Hepatocyte (in vitro differentiated cells): ENCODE measurements at regions not wholly inside any gene's neighbourhood (a gene's known extent, or its start where the extent isn't known, plus 50 kb on each side); places are given as distances from the start of the nearest gene placed in this dataset.

Experiments
- EZH2 ChIP-seq: fragments of 200-600 bp; sonication (generic); IDR thresholded peaks from 2 replicates; pipeline ENCODE4 v1.6.1; 2016; ENCODE audit warnings: antibody characterized with exemption, mild to moderate bottlenecking, borderline replicate concordance
- EZH2phosphoT487 ChIP-seq: fragments of 200-600 bp; sonication (generic); IDR thresholded peaks from one replicate; pipeline ENCODE4 v1.6.1; 2018; ENCODE audit warnings: antibody characterized with exemption, mild to moderate bottlenecking, low read depth, moderate library complexity; ENCODE audit not compliant: unreplicated experiment, severe bottlenecking
- TF ChIP-seq, protein P1 (sequence below): fragments of 200-600 bp; sonication (generic); IDR thresholded peaks from 2 replicates; pipeline ENCODE4 v1.5.1; 2016; ENCODE audit warnings: antibody characterized with exemption, mild to moderate bottlenecking; ENCODE audit not compliant: poor library complexity

DNA sequence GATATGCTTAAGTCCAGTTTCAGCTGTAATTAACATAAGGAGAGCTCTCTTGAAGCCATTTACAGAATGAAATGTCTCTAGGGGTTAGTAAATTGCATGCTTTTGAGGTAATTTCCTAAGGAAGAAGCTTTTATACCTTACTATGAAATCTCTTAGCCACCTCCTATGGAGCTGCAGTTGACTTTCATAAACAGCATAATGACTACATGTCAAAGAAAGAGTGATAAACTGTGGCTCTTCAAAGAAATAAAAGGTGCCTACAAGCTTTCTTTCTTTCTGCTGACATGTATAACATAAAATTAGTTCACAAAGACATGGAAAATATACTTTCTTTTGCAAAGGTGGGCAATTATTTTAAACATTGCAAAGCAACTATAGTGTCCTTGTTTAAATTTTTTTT, 90.8 kb downstream of the TMEM167A start:
- TF ChIP-seq, protein P1, sequence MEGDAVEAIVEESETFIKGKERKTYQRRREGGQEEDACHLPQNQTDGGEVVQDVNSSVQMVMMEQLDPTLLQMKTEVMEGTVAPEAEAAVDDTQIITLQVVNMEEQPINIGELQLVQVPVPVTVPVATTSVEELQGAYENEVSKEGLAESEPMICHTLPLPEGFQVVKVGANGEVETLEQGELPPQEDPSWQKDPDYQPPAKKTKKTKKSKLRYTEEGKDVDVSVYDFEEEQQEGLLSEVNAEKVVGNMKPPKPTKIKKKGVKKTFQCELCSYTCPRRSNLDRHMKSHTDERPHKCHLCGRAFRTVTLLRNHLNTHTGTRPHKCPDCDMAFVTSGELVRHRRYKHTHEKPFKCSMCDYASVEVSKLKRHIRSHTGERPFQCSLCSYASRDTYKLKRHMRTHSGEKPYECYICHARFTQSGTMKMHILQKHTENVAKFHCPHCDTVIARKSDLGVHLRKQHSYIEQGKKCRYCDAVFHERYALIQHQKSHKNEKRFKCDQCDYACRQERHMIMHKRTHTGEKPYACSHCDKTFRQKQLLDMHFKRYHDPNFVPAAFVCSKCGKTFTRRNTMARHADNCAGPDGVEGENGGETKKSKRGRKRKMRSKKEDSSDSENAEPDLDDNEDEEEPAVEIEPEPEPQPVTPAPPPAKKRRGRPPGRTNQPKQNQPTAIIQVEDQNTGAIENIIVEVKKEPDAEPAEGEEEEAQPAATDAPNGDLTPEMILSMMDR = no peak
- TF ChIP-seq EZH2 (no peak), EZH2phosphoT487 (no peak)
